Stimulated activated naive CD8-positive, alpha-beta T cell treated with anti-CD3 and anti-CD28 coated beads, Interleukin-15, amount 100 ng/mL, for 72 hours (primary cell): ENCODE measurements at regions not wholly inside any gene's neighbourhood (a gene's known extent, or its start where the extent isn't known, plus 50 kb on each side); places are given as distances from the start of the nearest gene placed in this dataset.
A peak's percentile ranks its signal among the peaks of the same experiment; 100 is the strongest.
"Not testable (repeated sequence)": the region's sequence is repeated elsewhere in the genome, so short reads cannot be mapped to it uniquely, and the experiment has no call there.

Experiments
- ATAC-seq: fragments of 150-1000 bp; cut with Tn5 transposase; 2 replicates; pipeline ENCODE4 v1.10.0; 2021; ENCODE audit warnings: mild to moderate bottlenecking, moderate library complexity
- DNase-seq, 2 donors: peaks; one replicate each; pipeline ENCODE4 v3.0.0; 2021 to 2022
- H3K27ac Mint-ChIP-seq, 2 donors: one replicate each; pipeline ENCODE4 v1.8.0; 2022; ENCODE audit warnings: mild to moderate bottlenecking in 2 of 2, mixed read lengths in 2 of 2, moderate library complexity in 2 of 2
- H3K27me3 Mint-ChIP-seq: one replicate; pipeline ENCODE4 v1.8.0; 2022; ENCODE audit warnings: mixed read lengths
- H3K4me1 Mint-ChIP-seq: one replicate; pipeline ENCODE4 v1.8.0; 2022; ENCODE audit warnings: mild to moderate bottlenecking, mixed read lengths
- H3K4me3 Mint-ChIP-seq, 2 donors: one replicate each; pipeline ENCODE4 v1.8.0; 2022; ENCODE audit warnings: mild to moderate bottlenecking in 2 of 2, mixed read lengths in 2 of 2, moderate library complexity in 1 of 2
- H3K9me3 Mint-ChIP-seq, 2 donors: one replicate each; pipeline ENCODE4 v1.8.0; 2022; ENCODE audit warnings: mixed read lengths in 2 of 2

DNA sequence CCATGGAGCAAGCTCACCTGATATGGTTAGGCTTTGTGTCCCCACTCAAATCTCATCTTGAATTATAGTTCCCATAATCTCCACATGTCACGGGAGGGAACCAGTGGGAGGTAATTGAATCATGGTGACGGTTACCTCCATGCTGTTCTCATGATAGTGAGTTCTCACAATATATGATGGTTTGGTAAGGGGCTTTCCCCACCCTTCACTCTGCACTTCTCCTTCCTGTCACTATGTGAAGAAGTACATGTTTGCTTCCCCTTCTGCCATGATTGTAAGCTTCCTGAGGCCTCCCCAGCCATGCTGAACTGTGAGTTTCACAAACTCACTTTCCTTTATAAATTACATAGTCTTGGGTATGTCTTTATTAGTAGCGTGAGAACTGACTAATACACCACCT is 435.7 kb upstream of the ID2 start:
- Mint-ChIP-seq H3K4me1 (peaks cover 4% of the 10 kb centered on the region), H3K27ac (no peak overlapping the region), H3K27me3 (peaks cover 6% of the 10 kb centered on the region), H3K4me3 (no peak overlapping the region), H3K9me3 (peaks cover 35 to 51% of the 10 kb centered on the region in 2 donors)
- ATAC-seq = no peak
- no peak for DNase-seq

DNA sequence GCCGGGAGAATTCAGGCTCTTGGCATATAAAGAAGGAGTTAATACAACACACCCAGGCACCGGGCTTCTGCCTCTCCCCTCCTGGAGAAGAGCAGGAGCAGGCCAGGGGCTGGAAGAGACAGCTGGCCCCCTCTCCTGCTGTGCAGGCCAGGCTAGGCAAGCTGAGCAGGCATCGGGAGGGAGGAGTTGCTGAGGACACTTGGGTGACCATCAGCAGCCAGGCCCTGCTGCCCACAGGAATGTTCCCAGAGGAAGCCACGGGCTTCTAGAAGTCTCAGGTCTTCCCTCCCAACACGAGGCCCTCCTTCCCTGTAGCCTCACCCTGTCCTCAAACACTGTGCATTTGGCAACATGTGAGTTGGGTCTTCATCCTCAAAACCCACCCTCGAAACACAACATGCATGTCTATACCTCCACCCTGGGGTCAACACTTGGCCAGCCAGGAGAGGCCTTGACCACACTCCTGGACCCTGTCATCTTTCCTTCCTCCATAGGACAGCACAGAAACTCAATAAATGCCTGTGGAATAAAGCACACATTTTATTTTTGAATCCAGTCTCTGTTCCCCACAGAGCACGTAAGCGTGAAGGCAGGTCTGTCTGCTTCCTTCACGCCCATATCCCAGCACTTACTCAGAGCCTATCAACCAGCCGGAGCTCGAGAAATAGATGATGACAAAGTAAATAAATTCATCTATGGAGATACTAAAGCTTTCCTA is 433.8 kb upstream of the ID2 start:
- no peaks in the 10 kb centered on the region for H3K4me1 Mint-ChIP-seq
- no peak for ATAC-seq
- DNase-seq = no peak
- H3K27me3 Mint-ChIP-seq = no peaks in the 10 kb centered on the region
- peaks cover 35 to 53% of the 10 kb centered on the region in 2 donors for H3K9me3 Mint-ChIP-seq
- no peak overlapping the region for H3K4me3 Mint-ChIP-seq
- no peak overlapping the region for H3K27ac Mint-ChIP-seq

DNA sequence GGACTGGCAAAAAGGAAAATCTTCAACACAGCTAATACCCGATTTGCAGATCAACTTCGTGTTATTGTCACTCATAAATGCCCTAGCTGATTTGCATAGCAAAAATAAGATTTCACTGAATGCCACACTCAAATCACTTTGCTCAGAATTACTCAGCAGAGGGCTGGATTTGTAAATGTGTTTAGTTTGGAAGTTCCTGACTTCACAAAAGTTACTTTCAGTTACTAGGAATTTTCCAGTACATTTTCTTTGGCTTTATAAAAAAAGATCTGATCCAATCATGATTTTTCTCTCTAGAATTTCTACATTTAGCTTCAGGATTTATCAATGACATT is 433.3 kb upstream of the ID2 start:
- Mint-ChIP-seq H3K27ac (no peak overlapping the region), H3K27me3 (no peaks in the 10 kb centered on the region), H3K4me3 (no peak overlapping the region), H3K9me3 (peaks cover 35 to 53% of the 10 kb centered on the region in 2 donors), H3K4me1 (peaks cover under 1% of the 10 kb centered on the region)
- no peak for ATAC-seq
- no peak for DNase-seq

DNA sequence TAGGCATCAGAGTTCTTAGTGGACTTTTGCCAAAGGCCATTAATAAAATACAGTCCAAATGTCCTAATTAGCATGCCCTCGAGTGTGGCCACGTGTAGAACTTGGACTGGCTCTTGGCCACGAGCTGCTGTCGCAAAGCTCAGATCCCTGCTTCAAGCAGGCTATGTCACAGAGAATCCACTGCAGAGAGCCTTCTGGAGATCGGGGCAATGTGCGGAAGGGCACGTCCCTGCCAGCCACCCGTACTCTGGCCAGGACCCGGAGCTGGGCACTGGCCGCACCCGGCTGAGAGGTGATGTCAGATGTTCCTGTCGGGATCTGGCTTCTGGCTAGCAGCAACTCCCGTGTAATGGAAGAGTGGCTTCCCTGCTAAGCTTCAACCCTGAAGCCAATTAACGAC is 432.7 kb upstream of the ID2 start:
- Mint-ChIP-seq H3K27ac (no peak overlapping the region), H3K9me3 (peaks cover 30 to 48% of the 10 kb centered on the region in 2 donors), H3K4me3 (no peak overlapping the region), H3K4me1 (peaks cover 6% of the 10 kb centered on the region), H3K27me3 (no peaks in the 10 kb centered on the region)
- ATAC-seq (no peak), DNase-seq (no peak)

DNA sequence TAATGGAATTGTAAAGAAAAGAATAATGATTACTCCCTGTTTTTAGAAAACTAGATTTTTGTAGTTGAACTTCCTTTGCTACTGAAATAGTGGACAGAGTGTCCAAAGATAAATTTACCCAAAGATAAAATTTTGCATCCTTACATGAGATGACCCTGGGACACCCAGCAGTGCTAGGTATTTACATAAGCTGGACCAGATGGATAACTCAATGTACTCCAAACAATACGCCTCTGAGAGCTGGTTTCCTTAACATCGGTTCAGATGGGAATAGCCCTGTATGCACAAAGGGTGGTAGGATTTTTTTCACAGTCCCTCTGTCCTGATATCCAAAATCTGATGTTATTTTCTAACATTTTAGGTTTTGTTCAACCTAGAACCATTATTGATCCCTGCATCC is 432.1 kb upstream of the ID2 start:
- H3K4me3 Mint-ChIP-seq = no peak overlapping the region
- no peak overlapping the region for H3K27ac Mint-ChIP-seq
- peaks cover 27 to 42% of the 10 kb centered on the region in 2 donors for H3K9me3 Mint-ChIP-seq
- peaks cover 13% of the 10 kb centered on the region for H3K4me1 Mint-ChIP-seq
- DNase-seq = no peak
- ATAC-seq = no peak
- H3K27me3 Mint-ChIP-seq = no peaks in the 10 kb centered on the region

DNA sequence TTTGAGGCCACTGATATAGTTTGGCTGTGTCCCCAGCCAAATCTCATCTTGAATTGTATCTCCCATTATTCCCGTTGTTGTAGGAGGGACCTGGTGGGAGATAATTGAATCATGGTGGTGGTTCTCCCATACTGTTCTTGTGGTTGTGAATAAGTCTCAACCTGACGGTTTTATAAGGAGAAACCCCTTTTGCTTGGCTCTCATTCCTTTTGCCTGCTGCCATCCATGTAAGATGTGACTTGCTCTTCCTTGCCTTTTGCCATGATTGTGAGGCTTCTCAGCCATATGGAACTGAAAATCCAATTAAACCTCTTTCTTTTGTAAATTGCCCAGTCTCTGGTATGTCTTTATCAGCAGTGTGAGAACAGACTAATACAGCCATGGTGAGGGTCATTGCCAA is 431.6 kb upstream of the ID2 start:
- Mint-ChIP-seq H3K9me3 (peaks cover 21 to 36% of the 10 kb centered on the region in 2 donors), H3K4me1 (peaks cover 18% of the 10 kb centered on the region)
- not testable (repeated sequence) for H3K27me3 Mint-ChIP-seq, ATAC-seq, DNase-seq, H3K27ac Mint-ChIP-seq, H3K4me3 Mint-ChIP-seq

DNA sequence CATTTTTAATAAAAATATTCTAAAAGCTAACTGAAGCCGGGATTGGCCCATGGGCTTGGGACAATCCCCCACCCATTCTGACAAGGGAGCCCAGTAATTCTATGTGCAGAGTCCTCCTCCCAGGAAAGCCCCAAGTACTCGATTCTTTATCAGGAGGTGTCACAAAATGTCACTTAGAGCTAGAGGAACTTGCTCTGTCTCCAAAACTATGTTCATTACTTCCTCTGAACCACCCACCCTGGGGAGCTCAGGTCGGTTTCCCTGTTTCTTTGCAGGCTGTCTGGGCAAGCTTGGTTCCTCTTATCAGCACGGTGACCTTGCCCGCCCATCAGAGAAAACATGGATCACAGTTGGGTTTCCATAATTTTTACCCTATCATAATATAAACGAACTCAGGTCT is 430.6 kb upstream of the ID2 start:
- Mint-ChIP-seq H3K4me3 (no peak overlapping the region), H3K9me3 (peaks cover 11 to 26% of the 10 kb centered on the region in 2 donors), H3K27ac (no peak overlapping the region), H3K4me1 (peaks cover 19% of the 10 kb centered on the region), H3K27me3 (no peaks in the 10 kb centered on the region)
- DNase-seq (no peak), ATAC-seq (no peak)

DNA sequence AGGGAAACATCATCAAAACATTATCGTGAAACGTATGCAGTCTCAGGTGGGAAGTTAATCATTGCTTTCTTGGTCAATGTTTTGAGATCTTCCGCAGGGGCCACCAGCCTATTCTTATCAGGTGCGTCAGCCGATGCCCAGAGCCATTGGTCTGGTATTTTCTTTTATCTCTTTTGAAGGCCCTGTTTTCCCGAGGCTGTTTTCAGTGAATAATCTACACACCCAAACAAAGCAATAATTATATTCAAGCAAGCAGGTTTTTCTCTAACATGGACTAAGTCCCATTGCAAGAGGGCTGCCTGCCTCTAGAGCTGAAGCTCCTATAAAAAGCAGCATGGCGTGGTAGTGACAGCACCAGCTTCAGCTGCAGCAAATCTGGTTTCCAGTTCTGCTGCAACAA is 430.0 kb upstream of the ID2 start:
- DNase-seq (no peak), ATAC-seq (no peak)
- Mint-ChIP-seq H3K27me3 (no peaks in the 10 kb centered on the region), H3K27ac (peak overlapping the region in 1 of 2 donors; percentile 75), H3K9me3 (peaks cover 8 to 21% of the 10 kb centered on the region in 2 donors), H3K4me3 (no peak overlapping the region), H3K4me1 (peaks cover 19% of the 10 kb centered on the region)

DNA sequence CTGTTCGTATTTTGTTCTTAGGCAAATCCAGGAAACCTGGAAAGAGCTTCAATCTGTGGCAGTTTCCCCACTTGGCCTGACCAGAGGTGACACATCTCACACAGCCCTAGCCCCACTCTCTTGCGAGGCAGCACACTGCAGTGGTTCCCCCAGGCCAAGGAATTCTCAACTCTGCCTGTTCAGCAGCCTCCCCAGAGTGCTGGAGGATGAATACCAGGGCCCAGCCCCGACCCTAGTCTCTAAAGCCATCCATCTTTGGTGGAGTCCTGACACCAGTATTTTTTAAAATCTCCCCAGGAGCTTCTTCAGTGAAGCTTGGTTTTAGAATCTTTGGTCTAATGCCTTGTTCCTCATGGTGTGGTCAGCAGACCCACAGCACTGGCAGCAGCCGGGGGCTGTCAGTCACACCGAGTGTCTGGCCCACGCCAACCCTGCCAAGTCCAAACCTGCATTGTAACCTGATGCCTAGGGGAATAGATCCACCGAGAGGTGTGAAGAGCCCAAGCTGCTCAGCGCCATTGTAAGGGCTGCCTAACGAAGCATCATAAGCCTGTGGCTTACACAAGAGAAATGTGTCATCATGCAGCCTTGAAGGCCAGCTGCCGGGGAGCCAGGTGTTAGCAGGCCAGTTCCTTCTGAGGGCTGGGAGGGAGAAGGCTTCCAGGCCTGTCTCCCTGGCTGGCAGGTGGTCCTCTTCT is 428.7 kb upstream of the ID2 start:
- Mint-ChIP-seq H3K27ac (peak overlapping the region in 1 of 2 donors; percentile 69), H3K9me3 (peaks cover 8 to 12% of the 10 kb centered on the region in 2 donors), H3K4me3 (no peak overlapping the region), H3K4me1 (peaks cover 19% of the 10 kb centered on the region), H3K27me3 (no peaks in the 10 kb centered on the region)
- ATAC-seq (no peak), DNase-seq (no peak)

DNA sequence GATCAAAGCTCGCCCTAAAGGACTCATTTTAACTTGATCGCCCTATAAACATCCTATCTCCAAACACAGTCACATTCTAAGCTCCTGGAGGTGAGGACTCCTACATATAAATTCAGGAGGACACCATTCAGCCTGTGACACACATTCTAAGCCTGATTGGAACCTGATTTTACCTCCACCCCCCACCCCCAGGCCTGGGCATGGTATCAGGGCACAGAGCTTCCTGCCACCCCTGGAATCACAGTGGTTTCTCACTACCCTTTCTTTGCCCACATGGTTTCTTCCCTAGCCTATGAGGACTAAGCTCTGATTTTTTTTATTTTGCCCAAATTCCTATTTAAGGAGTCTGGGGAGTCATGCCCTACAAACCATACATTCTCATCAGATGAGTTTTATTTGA is 428.1 kb upstream of the ID2 start:
- Mint-ChIP-seq H3K27me3 (no peaks in the 10 kb centered on the region), H3K4me1 (peaks cover 19% of the 10 kb centered on the region), H3K9me3 (peaks cover 8 to 12% of the 10 kb centered on the region in 2 donors), H3K4me3 (no peak overlapping the region), H3K27ac (no peak overlapping the region)
- DNase-seq = no peak
- ATAC-seq = no peak

DNA sequence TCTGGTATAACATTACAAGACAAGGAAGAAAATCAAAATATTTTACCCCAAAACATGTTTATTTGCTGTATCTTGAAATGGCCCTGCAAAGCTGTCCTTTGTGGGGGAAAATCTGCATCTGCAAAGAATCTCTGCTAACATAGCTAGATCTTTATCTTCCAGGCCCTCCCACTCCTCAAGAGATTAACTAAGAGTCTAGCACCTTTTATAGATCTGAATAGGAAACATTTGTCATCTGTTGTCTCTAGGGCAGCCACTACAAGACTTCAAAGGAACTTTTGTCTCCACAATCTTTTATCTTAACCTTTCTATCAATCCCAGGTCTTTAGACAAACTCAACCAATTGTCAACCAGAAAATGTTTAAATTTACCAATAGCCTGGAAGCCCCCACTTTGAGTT is 427.6 kb upstream of the ID2 start:
- DNase-seq, H3K4me3 Mint-ChIP-seq, H3K27ac Mint-ChIP-seq, H3K27me3 Mint-ChIP-seq, ATAC-seq: not testable (repeated sequence)
- H3K9me3 Mint-ChIP-seq = peaks cover 8 to 12% of the 10 kb centered on the region in 2 donors
- peaks cover 19% of the 10 kb centered on the region for H3K4me1 Mint-ChIP-seq

DNA sequence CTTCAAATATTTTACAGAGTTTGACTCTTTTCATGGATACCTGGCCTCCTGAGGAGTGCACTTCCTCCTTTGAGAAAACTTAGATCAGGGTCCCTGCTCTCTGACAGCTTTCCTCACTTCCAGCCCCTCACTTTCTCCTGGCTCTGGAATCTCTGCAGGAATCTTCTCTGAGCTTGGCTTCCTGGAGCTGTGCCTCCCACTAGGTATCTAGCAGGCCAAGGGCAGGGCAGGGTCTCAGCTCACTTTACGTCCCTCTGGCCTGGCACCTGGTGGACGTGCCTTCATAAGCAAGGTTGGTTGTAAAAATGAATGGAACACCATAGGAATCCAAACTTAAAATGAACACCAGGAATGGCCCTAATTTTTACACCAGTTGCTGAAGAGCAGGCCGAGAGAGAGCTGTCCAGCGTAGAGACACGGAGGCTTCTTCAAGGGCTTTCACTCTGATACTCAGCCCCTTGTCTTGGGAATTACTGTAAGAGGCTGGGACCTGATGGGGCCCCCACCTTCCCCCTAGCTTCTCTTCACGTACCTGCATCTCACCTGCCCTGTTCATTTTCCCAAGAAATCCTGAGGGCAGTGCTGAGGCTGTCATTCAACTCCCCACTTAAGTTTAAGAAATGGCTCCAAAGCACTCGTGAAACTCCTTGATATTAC is 426.9 kb upstream of the ID2 start:
- no peak overlapping the region for H3K4me3 Mint-ChIP-seq
- H3K27me3 Mint-ChIP-seq = peaks cover 2% of the 10 kb centered on the region
- ATAC-seq = no peak
- peaks cover 19% of the 10 kb centered on the region for H3K4me1 Mint-ChIP-seq
- H3K27ac Mint-ChIP-seq = no peak overlapping the region
- no peak for DNase-seq
- H3K9me3 Mint-ChIP-seq = peaks cover 8 to 12% of the 10 kb centered on the region in 2 donors

DNA sequence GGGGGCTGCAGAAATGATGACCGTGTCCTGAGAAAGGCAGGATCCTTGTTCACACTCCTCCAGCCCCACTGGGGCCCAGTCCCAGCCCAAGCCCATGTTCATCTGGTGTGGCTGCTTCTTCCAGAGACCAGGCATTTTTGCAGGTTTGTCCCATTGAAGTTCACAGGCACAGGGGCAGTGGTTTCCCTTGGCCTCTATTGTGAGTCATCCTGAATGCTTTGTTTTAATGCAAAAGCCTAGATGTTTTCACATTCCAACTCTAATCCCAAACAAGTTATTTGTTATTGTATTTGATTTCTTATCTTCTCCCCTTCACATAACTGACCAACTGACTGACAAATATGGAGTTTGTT is 426.4 kb upstream of the ID2 start:
- peaks cover 5 to 9% of the 10 kb centered on the region in 2 donors for H3K9me3 Mint-ChIP-seq
- H3K4me1 Mint-ChIP-seq = peaks cover 19% of the 10 kb centered on the region
- ATAC-seq (no peak), DNase-seq (no peak)
- no peak overlapping the region for H3K27ac Mint-ChIP-seq
- no peak overlapping the region for H3K4me3 Mint-ChIP-seq
- H3K27me3 Mint-ChIP-seq = peaks cover 7% of the 10 kb centered on the region

DNA sequence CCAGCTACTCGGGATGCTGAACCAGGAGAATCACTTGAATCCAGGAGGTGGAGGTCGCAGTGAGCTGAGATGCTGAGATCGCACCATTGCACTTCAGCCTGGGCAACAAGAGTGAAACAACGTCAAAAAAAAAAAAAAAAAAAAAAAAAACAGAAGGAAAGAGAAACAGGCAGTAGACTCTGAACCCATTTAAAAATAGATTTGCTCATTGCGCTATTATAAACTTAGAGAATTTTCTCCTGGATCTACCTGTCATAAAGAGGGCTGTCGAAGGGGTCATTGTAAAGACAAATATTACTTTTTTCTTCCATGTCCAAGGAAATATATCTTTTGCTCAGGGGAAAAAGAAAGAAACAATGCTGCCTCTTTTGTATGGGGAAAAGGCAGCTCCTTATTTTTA is 425.0 kb upstream of the ID2 start:
- Mint-ChIP-seq H3K4me1 (peaks cover 19% of the 10 kb centered on the region), H3K4me3 (no peak overlapping the region), H3K27me3 (peaks cover 11% of the 10 kb centered on the region), H3K27ac (no peak overlapping the region), H3K9me3 (no peaks in the 10 kb centered on the region)
- ATAC-seq = no peak
- no peak for DNase-seq

DNA sequence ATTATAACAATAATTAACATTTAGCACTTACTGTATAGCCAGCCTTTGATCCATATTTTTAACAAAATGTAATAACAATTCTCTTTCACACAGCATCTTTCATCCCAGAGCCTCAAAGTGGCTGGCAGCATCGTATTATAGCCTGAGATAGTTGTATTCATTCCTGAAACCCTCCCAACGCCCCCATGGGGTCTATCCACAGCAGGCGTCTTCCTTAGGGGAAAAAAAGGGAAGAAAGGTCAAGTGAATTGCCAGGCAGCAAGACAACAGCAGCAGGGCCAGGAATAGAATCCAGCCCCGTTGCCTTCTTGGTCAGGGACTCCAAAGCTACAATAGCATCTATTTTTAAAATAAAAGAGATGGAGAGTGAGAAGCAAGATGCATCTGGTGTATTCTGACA is 424.4 kb upstream of the ID2 start:
- DNase-seq = no peak
- no peaks in the 10 kb centered on the region for H3K9me3 Mint-ChIP-seq
- no peak overlapping the region for H3K27ac Mint-ChIP-seq
- no peak for ATAC-seq
- peaks cover 11% of the 10 kb centered on the region for H3K27me3 Mint-ChIP-seq
- no peak overlapping the region for H3K4me3 Mint-ChIP-seq
- H3K4me1 Mint-ChIP-seq = peaks cover 19% of the 10 kb centered on the region

DNA sequence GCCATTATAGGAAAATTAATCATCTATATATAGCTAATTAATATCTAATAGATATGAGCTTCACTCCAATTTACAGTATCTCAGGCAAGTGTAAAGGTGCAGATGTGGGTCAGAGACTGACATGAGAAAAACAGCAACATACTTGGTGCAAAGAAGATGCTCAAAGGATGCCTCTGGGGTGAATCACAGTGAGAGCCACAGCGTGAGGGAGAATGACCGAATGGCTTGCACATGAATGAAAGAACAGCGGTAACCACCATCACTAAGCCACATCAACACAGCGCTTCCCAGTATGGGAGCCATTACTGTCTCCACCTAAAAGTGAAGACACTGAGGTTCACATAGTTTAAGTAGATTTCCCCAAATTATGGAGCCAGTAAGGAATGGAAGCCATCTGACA is 423.4 kb upstream of the ID2 start:
- Mint-ChIP-seq H3K4me3 (no peak overlapping the region), H3K9me3 (no peaks in the 10 kb centered on the region), H3K4me1 (peaks cover 19% of the 10 kb centered on the region), H3K27me3 (peaks cover 11% of the 10 kb centered on the region), H3K27ac (no peak overlapping the region)
- no peak for ATAC-seq
- DNase-seq = no peak
